Activated CD4-positive, alpha-beta T cell treated with anti-CD3 and anti-CD28 coated beads, Interleukin-2, Interleukin-4, amounts not matched to agents 100 ng/mL and 50 ng/mL, durations not matched to agents 16 hours and 8 hours (primary cell): ENCODE measurements at regions not wholly inside any gene's neighbourhood (a gene's known extent, or its start where the extent isn't known, plus 50 kb on each side); places are given as distances from the start of the nearest gene placed in this dataset.
"Not testable (repeated sequence)": the region's sequence is repeated elsewhere in the genome, so short reads cannot be mapped to it uniquely, and the experiment has no call there.

Source experiments
- DNase-seq: peaks from one replicate; pipeline ENCODE4 v3.0.0-alpha.2; 2020; ENCODE audit warnings: low spot score

- DNase-seq, result not testable (repeated sequence)
Observed at GRCh38 chr2:139410147-139410832, 630.1 kb upstream of the NXPH2 start.

GRCh38 chr2:139409212-139409611 is 629.0 kb upstream of the NXPH2 start:
- DNase-seq, result no peak

GRCh38 chr2:139403948-139404347 is 623.8 kb upstream of the NXPH2 start:
- DNase-seq, result no peak

GRCh38 chr2:139394801-139395200 is 614.6 kb upstream of the NXPH2 start:
- DNase-seq, result no peak

- no peak for DNase-seq
Observed at GRCh38 chr2:139389391-139389790, 609.2 kb upstream of the NXPH2 start.

GRCh38 chr2:139386401-139386800 is 606.2 kb upstream of the NXPH2 start:
- DNase-seq, result no peak

GRCh38 chr2:139383532-139383931 is 603.3 kb upstream of the NXPH2 start:
- no peak for DNase-seq

GRCh38 chr2:139380051-139380450 is 599.9 kb upstream of the NXPH2 start:
- DNase-seq, result no peak

- no peak for DNase-seq
Observed at GRCh38 chr2:139378373-139378772, 598.2 kb upstream of the NXPH2 start.

GRCh38 chr2:139374296-139374850 is 594.2 kb upstream of the NXPH2 start:
- no peak for DNase-seq

GRCh38 chr2:139369423-139370409 is 589.5 kb upstream of the NXPH2 start:
- no peak for DNase-seq

GRCh38 chr2:139367416-139367815 is 587.2 kb upstream of the NXPH2 start:
- DNase-seq, result no peak

- no peak for DNase-seq
Observed at GRCh38 chr2:139366681-139367080, 586.5 kb upstream of the NXPH2 start.

- DNase-seq, result no peak
Observed at GRCh38 chr2:139365189-139365588, 585.0 kb upstream of the NXPH2 start.

GRCh38 chr2:139360654-139361053 is 580.5 kb upstream of the NXPH2 start:
- no peak for DNase-seq

- no peak for DNase-seq
Observed at GRCh38 chr2:139359818-139360217, 579.6 kb upstream of the NXPH2 start.

- no peak for DNase-seq
Observed at GRCh38 chr2:139357972-139358371, 577.8 kb upstream of the NXPH2 start.

GRCh38 chr2:139354518-139354917 is 574.3 kb upstream of the NXPH2 start:
- DNase-seq, result no peak

- DNase-seq, result no peak
Observed at GRCh38 chr2:139353874-139354273, 573.7 kb upstream of the NXPH2 start.

- no peak for DNase-seq
Observed at GRCh38 chr2:139317259-139317658, 537.1 kb upstream of the NXPH2 start.

- DNase-seq, result no peak
Observed at GRCh38 chr2:139314059-139314458, 533.9 kb upstream of the NXPH2 start.

GRCh38 chr2:139296672-139297209 is 516.6 kb upstream of the NXPH2 start:
- DNase-seq, result no peak
